Prostate gland (tissue), 2 donors: ENCODE measurements at regions not wholly inside any gene's neighbourhood (a gene's known extent, or its start where the extent isn't known, plus 50 kb on each side); places are given as distances from the start of the nearest gene placed in this dataset.

Experiments used
- DNase-seq: peaks from one replicate; pipeline ENCODE4 v3.0.0-alpha.2; 2019; ENCODE audit warnings: low spot score
- H3K27ac ChIP-seq, 2 donors: fragments of 200-600 bp; sonication (generic); 2 replicates each; pipeline ENCODE4 v1.5.1; 2017 to 2019
- H3K27me3 ChIP-seq: fragments of 200-600 bp; sonication (generic); replicated peaks from 2 replicates; pipeline ENCODE4 v1.5.1; 2019; ENCODE audit not compliant: insufficient read depth
- H3K36me3 ChIP-seq, 2 donors: fragments of 200-600 bp; sonication (generic); 1 replicate in 1 of 2; 2 replicates in 1 of 2; pipeline versions ENCODE4 v1.5.1 to v1.8.1; 2017 to 2019
- H3K4me1 ChIP-seq: fragments of 200-600 bp; sonication (generic); replicated peaks from 2 replicates; pipeline ENCODE4 v1.5.1; 2019
- H3K4me3 ChIP-seq, 2 donors: fragments of 200-600 bp; sonication (generic); 2 replicates each; pipeline ENCODE4 v1.5.1; 2017 to 2019
- H3K9me3 ChIP-seq: fragments of 200-600 bp; sonication (generic); 2 replicates; pipeline ENCODE4 v1.5.1; 2017
- CTCF ChIP-seq, 4 experiments: fragments of 200-600 bp in 2 of 4; fragments of 450-650 bp in 2 of 4; sonication (generic) in 2 of 4; IDR thresholded peaks; 1 replicate in 3 of 4; 2 replicates in 1 of 4; pipeline ENCODE4 v1.5.1; 2016 to 2019; ENCODE audit warnings: antibody characterized with exemption in 4 of 4, mild to moderate bottlenecking in 2 of 4, moderate library complexity in 2 of 4
- POLR2A ChIP-seq: fragments of 450-650 bp; IDR thresholded peaks from one replicate; pipeline ENCODE4 v1.6.1; 2016; ENCODE audit warnings: antibody characterized with exemption, mild to moderate bottlenecking
- POLR2AphosphoS5 ChIP-seq: sonication (generic); formaldehyde crosslinking; IDR thresholded peaks from one replicate; pipeline ENCODE4 v1.6.1; 2017; ENCODE audit warnings: antibody characterized with exemption
- WGBS: methylation state at CpG from one replicate; pipeline ENCODE4 v1.1.5; 2018; 5-methylcytosine and 5-hydroxymethylcytosine counted together
- intact Hi-C: fragments of 100-400 bp; cut with DNase I; formaldehyde crosslinking; loops from one replicate; pipeline ENCODE4 v1.14.2; 2022

- intact Hi-C loops, result no loop called here
- Histone ChIP-seq H3K9me3 (no peaks in the 10 kb centered on the region), H3K27me3 (no peaks in the 10 kb centered on the region), H3K36me3 (no peaks in the 10 kb centered on the region), H3K4me1 (no peaks in the 10 kb centered on the region), H3K4me3 (no peak overlapping the region), H3K27ac (no peak overlapping the region)
- no peak for DNase-seq
- WGBS, result 76% methylated on average over 18 of the region's 18 CpGs
- no peak for TF ChIP-seq POLR2AphosphoS5
- no peak for TF ChIP-seq POLR2A
- no peak for TF ChIP-seq CTCF (IDR thresholded peaks at IDR 0.05)
These were observed 1156.3 kb upstream of the B3GALT2 start for GRCh38 chr1:194342484-194343262.

- Histone ChIP-seq H3K4me3 (no peak overlapping the region), H3K36me3 (no peaks in the 10 kb centered on the region), H3K4me1 (no peaks in the 10 kb centered on the region), H3K27ac (no peak overlapping the region), H3K27me3 (no peaks in the 10 kb centered on the region), H3K9me3 (no peaks in the 10 kb centered on the region)
- 97% methylated on average over 1 of the region's 1 CpG for WGBS
- DNase-seq, result no peak
- TF ChIP-seq POLR2AphosphoS5, result no peak
- TF ChIP-seq POLR2A, result no peak
- no peak for TF ChIP-seq CTCF (IDR thresholded peaks at IDR 0.05)
- intact Hi-C loops, result no loop called here
These were observed 1155.2 kb upstream of the B3GALT2 start for GRCh38 chr1:194341587-194341986.

GRCh38 chr1:194339471-194339870 lies 1153.1 kb upstream of the B3GALT2 start:
- TF ChIP-seq POLR2AphosphoS5, result no peak
- 83% methylated on average over 2 of the region's 2 CpGs for WGBS
- intact Hi-C loops, result no loop called here
- DNase-seq, result no peak
- Histone ChIP-seq H3K27me3 (no peaks in the 10 kb centered on the region), H3K36me3 (no peaks in the 10 kb centered on the region), H3K9me3 (no peaks in the 10 kb centered on the region), H3K4me3 (no peak overlapping the region), H3K27ac (no peak overlapping the region), H3K4me1 (no peaks in the 10 kb centered on the region)

- Histone ChIP-seq H3K4me1 (no peaks in the 10 kb centered on the region), H3K27ac (no peak overlapping the region), H3K4me3 (no peak overlapping the region), H3K9me3 (no peaks in the 10 kb centered on the region), H3K27me3 (no peaks in the 10 kb centered on the region), H3K36me3 (no peaks in the 10 kb centered on the region)
- intact Hi-C loops, result no loop called here
- TF ChIP-seq POLR2A (no peak), POLR2AphosphoS5 (no peak), CTCF (IDR thresholded peaks at IDR 0.05) (no peak)
- 31% methylated on average over 1 of the region's 1 CpG for WGBS
- DNase-seq, result no peak
These were observed 1152.0 kb upstream of the B3GALT2 start for GRCh38 chr1:194338241-194338948.

GRCh38 chr1:194333240-194333639 lies 1146.8 kb upstream of the B3GALT2 start:
- no peak for TF ChIP-seq CTCF (IDR thresholded peaks at IDR 0.05)
- TF ChIP-seq POLR2AphosphoS5, result no peak
- TF ChIP-seq POLR2A, result no peak
- 81% methylated on average over 3 of the region's 3 CpGs for WGBS
- Histone ChIP-seq H3K27ac (no peak overlapping the region), H3K4me3 (no peak overlapping the region), H3K36me3 (no peaks in the 10 kb centered on the region), H3K4me1 (no peaks in the 10 kb centered on the region), H3K9me3 (no peaks in the 10 kb centered on the region), H3K27me3 (no peaks in the 10 kb centered on the region)
- DNase-seq, result no peak
- intact Hi-C loops, result no loop called here
